DOHH2 (cell line): ENCODE measurements at regions not wholly inside any gene's neighbourhood (a gene's known extent, or its start where the extent isn't known, plus 50 kb on each side); places are given as distances from the start of the nearest gene placed in this dataset.
"Not testable (repeated sequence)": the region's sequence is repeated elsewhere in the genome, so short reads cannot be mapped to it uniquely, and the experiment has no call there.

Experiments used
- H3F3A ChIP-seq: fragments of 200-600 bp; sonication (generic), shearing (Covaris generic); 2 replicates; pipeline ENCODE4 v1.6.0; 2016; ENCODE audit warnings: antibody characterized with exemption, mild to moderate bottlenecking; ENCODE audit not compliant: control insufficient read depth, insufficient read depth
- H3K27ac ChIP-seq: fragments of 200-600 bp; sonication (generic); 2 replicates; pipeline ENCODE4 v1.5.1; 2014; ENCODE audit warnings: low read depth, mild to moderate bottlenecking, low read length, moderate library complexity
- H3K27me3 ChIP-seq: fragments of 200-600 bp; sonication (generic); 2 replicates; pipeline ENCODE4 v1.6.1; 2014; ENCODE audit warnings: mild to moderate bottlenecking, low read length, mixed read lengths; ENCODE audit not compliant: control insufficient read depth
- H3K36me3 ChIP-seq: fragments of 200-600 bp; sonication (generic); 2 replicates; pipeline ENCODE4 v1.6.1; 2014; ENCODE audit warnings: mild to moderate bottlenecking, low read length, moderate library complexity, mixed read lengths; ENCODE audit not compliant: control insufficient read depth
- H3K4me1 ChIP-seq: fragments of 200-600 bp; sonication (generic); 2 replicates; pipeline ENCODE4 v1.6.1; 2014; ENCODE audit warnings: mild to moderate bottlenecking, low read length, mixed read lengths; ENCODE audit not compliant: control insufficient read depth
- H3K4me2 ChIP-seq: fragments of 200-600 bp; sonication (generic); 2 replicates; pipeline ENCODE4 v1.6.0; 2014; ENCODE audit warnings: mild to moderate bottlenecking, low read length, moderate library complexity
- H3K4me3 ChIP-seq: fragments of 200-600 bp; sonication (generic); 2 replicates; pipeline ENCODE4 v1.5.1; 2014; ENCODE audit warnings: mild to moderate bottlenecking, low read length, mixed read lengths
- H3K79me2 ChIP-seq: fragments of 200-600 bp; sonication (generic); 2 replicates; pipeline ENCODE4 v1.6.1; 2014; ENCODE audit warnings: mild to moderate bottlenecking, low read length, mixed read lengths; ENCODE audit not compliant: control insufficient read depth
- H3K9me2 ChIP-seq: fragments of 200-600 bp; sonication (generic); replicated peaks from 2 replicates; pipeline ENCODE4 v1.6.1; 2014; ENCODE audit warnings: mild to moderate bottlenecking, low read length, mixed read lengths; ENCODE audit not compliant: control insufficient read depth
- H3K9me3 ChIP-seq: fragments of 200-600 bp; sonication (generic); 2 replicates; pipeline ENCODE4 v1.6.1; 2014; ENCODE audit warnings: antibody characterized with exemption, low read length, mixed read lengths; ENCODE audit not compliant: control insufficient read depth, insufficient read depth
- H4K20me1 ChIP-seq: fragments of 200-600 bp; sonication (generic); 2 replicates; pipeline ENCODE4 v1.6.0; 2014; ENCODE audit warnings: low read depth, mild to moderate bottlenecking, antibody characterized with exemption, low read length, moderate library complexity; ENCODE audit not compliant: control insufficient read depth, insufficient read depth

GRCh38 chr1:206335875-206336846 lies 132.8 kb downstream of the SRGAP2 start:
- not testable (repeated sequence) for H3K27ac ChIP-seq, H3K36me3 ChIP-seq, H3K9me3 ChIP-seq, H4K20me1 ChIP-seq, H3K79me2 ChIP-seq, H3F3A ChIP-seq, H3K4me2 ChIP-seq, H3K27me3 ChIP-seq, H3K4me3 ChIP-seq, H3K9me2 ChIP-seq, H3K4me1 ChIP-seq

GRCh38 chr1:206337024-206337423 lies 133.3 kb upstream of the IKBKE start:
- not testable (repeated sequence) for H3K4me1 ChIP-seq, H3K27me3 ChIP-seq, H3K27ac ChIP-seq, H4K20me1 ChIP-seq, H3K79me2 ChIP-seq, H3K9me3 ChIP-seq, H3K36me3 ChIP-seq, H3K4me2 ChIP-seq, H3K9me2 ChIP-seq, H3K4me3 ChIP-seq, H3F3A ChIP-seq

DNA sequence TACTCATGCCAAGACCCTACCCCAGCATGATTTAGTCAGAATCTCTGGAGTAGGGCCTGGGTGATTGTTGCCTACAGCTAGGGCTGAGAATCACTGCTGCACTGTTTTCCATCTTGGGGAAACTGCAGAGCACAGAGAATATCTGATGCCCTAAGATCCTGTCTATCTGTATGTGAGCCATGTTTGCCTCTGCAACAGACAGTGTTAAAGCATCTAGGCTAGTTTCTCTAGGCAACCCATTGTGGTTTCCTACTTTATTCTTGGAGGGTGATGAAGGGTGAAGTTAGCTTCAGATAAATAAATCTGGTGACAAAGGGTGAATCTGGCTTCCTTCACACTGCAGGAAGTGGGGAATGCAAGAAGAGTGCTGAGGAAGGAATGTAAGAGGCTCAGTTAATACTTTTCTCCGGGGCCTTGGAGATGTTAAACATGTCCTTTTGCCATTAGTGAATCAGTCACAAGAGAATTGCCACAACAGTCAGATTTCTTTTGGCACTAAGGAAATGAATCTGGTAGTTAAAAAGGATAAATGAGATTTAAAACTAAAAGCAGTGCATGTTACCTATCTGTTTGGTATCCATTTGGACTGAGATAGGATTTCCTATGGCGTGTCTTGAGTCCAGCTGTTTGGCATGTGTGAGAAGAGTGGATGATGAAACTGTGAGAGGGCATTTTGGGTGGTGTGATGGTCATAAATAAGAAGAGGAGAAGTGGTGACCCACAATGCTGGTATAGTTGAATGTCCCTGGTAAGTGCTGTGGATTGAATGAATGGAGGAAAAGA lies 119.6 kb upstream of the IKBKE start:
- not testable (repeated sequence) for H3K27ac ChIP-seq, H3K4me3 ChIP-seq, H3K9me3 ChIP-seq, H3K9me2 ChIP-seq, H3K4me1 ChIP-seq, H3F3A ChIP-seq, H4K20me1 ChIP-seq, H3K4me2 ChIP-seq, H3K79me2 ChIP-seq, H3K36me3 ChIP-seq, H3K27me3 ChIP-seq

DNA sequence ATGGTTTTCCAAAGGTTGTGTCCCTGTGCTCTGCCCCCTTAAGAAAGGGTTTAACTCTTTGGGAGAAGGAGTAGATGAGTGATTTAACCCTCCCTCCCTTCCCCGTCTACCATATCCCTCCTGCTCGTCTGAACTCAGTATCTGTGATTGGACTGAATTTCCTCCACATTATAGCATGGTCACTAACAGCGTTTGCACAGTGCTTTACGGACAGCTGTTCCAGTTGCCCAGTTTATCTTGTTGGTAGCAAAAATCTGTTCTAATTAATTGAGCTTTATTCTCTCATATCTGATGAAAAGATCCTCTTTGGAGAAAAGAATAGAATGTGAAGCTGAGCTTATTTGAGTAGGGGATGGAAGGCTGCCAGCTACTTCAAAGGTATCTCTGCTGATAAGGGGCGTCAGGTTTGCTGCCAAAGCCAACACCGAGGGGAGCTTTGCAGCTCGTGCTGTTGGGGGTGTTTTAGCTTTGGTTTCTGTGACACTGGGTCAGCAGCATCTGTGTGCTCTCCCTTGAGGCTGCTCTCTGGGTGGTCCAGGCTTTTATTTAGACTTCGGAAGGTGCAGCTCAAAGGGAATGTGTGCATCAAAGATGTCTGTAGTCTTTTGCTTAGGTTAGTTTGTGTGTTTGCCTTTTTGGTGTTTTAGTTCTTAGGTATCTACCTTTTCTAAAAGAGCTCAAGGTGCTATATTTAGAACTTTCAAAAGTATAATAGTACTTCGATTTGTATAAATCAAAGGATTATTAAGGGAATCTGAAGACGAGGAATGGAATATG lies 118.8 kb upstream of the IKBKE start:
- H3K4me1 ChIP-seq, H3F3A ChIP-seq, H3K27me3 ChIP-seq, H3K79me2 ChIP-seq, H3K27ac ChIP-seq, H3K36me3 ChIP-seq, H3K9me2 ChIP-seq, H3K4me2 ChIP-seq, H3K4me3 ChIP-seq, H3K9me3 ChIP-seq, H4K20me1 ChIP-seq: not testable (repeated sequence)

DNA sequence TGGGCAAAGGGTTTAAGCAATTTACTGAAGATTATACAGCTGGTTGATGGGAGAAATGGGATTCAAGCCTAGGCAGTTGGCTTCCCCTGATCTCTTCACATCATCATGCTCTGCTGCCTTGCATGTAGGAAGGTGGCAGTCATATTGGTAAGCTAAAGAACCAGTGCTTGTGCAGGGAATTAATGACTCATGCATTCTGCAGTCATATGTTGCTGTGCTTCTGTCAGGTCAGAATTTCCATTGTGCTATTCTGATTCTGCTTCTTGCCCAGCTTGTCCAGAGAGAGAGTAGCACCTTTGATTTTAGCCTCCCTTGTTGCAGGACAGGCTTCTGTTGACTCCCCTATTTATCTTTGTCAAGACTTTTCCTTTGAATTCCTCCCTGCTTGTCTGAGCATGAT lies 114.0 kb upstream of the IKBKE start:
- H3F3A ChIP-seq, H4K20me1 ChIP-seq, H3K9me2 ChIP-seq, H3K4me3 ChIP-seq, H3K9me3 ChIP-seq, H3K36me3 ChIP-seq, H3K79me2 ChIP-seq, H3K27ac ChIP-seq, H3K4me2 ChIP-seq, H3K27me3 ChIP-seq, H3K4me1 ChIP-seq: not testable (repeated sequence)

- not testable (repeated sequence) for H3K79me2 ChIP-seq, H4K20me1 ChIP-seq, H3K4me1 ChIP-seq, H3K4me3 ChIP-seq, H3K4me2 ChIP-seq, H3K36me3 ChIP-seq, H3K27me3 ChIP-seq, H3F3A ChIP-seq, H3K9me2 ChIP-seq, H3K9me3 ChIP-seq, H3K27ac ChIP-seq
Observed at GRCh38 chr1:206357962-206358361, 112.3 kb upstream of the IKBKE start.

DNA sequence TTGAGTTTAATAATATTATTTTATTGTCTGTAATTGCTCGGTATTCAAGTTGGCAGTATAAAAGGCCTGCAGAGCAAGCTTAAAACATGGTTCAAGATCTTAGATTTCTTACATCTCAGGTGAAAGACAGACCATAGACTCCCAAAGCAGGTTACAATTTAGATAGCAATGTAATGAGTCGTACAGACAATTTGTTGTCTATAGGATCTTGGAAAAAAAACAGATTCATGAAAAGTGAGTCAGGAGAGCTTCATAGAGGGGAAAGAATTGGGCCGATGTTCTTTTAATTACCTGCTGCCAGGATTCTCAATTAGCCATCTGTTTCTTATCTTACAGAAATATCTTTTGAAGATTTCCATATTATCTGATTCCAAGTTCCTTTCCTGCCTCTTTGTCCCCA lies 111.5 kb upstream of the IKBKE start:
- not testable (repeated sequence) for H3F3A ChIP-seq, H3K36me3 ChIP-seq, H3K4me3 ChIP-seq, H3K9me3 ChIP-seq, H3K79me2 ChIP-seq, H3K9me2 ChIP-seq, H3K27ac ChIP-seq, H3K4me2 ChIP-seq, H4K20me1 ChIP-seq, H3K27me3 ChIP-seq, H3K4me1 ChIP-seq
